GM18867 (cell line): ENCODE measurements at regions not wholly inside any gene's neighbourhood (a gene's known extent, or its start where the extent isn't known, plus 50 kb on each side); places are given as distances from the start of the nearest gene placed in this dataset.

Experiments used
- ATAC-seq: cut with Tn5 transposase; IDR thresholded peaks from one replicate; pipeline ENCODE4 v1.9.1; 2021; ENCODE audit warnings: mild to moderate bottlenecking, moderate library complexity; ENCODE audit not compliant: unreplicated experiment

- no peak for ATAC-seq
Observed at GRCh38 chr16:17828012-17828411, 357.3 kb upstream of the XYLT1 start.

DNA sequence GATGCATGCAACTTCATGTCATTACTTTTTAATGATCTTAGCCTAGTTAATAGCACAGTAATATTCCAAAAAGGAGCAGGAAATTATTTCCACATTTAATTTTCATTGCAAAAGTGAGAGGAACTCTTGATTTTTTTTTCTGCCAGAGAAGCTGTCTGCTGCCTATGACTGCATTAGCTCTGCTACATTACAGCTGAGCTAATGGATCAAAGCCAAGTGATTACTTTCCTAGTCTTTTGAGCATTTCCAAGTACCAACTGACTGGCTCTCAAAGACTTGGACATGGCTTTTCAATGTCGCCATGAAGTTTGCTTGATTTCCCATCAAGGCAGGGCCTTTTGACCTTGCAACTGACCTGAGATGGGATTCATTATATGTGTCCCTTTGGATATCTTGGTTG, 356.6 kb upstream of the XYLT1 start:
- ATAC-seq = no peak

- ATAC-seq = no peak
Observed at GRCh38 chr16:17817943-17818342, 347.2 kb upstream of the XYLT1 start.

- no peak for ATAC-seq
Observed at GRCh38 chr16:17817260-17817659, 346.5 kb upstream of the XYLT1 start.

GRCh38 chr16:17812771-17813170, 342.0 kb upstream of the XYLT1 start:
- no peak for ATAC-seq

- ATAC-seq = no peak
Observed at GRCh38 chr16:17804857-17805256, 334.1 kb upstream of the XYLT1 start.

GRCh38 chr16:17803625-17804410, 333.1 kb upstream of the XYLT1 start:
- ATAC-seq = no peak

DNA sequence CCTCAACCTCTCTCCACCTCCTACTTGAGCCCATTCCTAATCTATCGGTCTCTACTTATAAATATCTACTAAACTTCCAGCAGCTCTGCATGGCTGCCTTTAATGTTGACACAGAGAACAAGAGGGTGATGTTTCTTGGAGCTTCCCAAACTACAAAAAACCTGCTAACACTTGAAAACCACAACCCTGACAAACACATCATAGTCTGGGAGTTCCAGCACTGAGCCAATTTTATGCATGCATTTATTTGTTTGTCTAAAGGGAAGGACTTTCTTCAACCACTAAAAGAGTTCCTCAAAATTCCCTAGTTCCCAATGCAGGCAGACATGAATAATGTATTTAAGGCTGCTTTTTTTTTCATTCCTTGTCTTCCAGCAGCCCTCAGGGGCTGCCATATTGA, 331.8 kb upstream of the XYLT1 start:
- no peak for ATAC-seq

DNA sequence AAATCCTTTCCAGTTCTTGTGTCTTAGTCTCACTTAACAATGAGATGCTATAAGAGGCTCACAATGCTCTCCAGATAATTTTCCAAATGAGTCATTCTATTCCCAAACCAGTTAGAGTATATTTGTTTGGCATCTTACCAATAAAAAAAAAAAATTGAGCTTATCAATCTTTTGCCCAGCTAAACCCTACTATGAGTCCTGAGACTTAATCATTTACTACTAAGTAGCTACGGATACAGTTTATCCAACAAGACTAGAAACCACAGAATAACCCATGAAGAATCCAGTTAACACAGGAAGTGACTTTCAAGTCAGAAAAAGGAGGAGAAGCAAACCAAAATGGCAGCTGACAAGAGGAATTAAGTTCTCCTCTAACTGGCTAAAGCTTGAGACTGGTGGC, 330.3 kb upstream of the XYLT1 start:
- no peak for ATAC-seq

DNA sequence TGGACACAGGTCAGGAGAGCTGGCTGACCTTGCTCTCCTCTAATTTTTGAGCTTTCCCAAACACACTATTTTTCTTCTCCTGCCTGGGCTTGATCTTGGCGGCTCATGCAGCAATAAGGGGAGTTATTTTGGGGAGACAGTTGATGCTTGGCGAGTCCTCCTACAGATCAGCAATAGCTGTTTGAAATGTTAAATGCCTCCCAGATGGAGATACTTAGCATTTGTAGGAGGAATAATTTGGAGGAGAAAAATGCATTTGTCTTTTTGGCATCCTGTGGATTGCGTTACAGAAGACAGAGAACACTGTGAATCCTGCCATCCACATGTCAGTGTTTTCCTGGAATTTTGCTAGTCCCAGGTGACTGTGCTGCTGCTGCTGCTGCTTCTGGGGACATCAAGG, 328.0 kb upstream of the XYLT1 start:
- ATAC-seq = no peak

GRCh38 chr16:17793354-17793753, 322.6 kb upstream of the XYLT1 start:
- ATAC-seq = no peak

- no peak for ATAC-seq
Observed at GRCh38 chr16:17784073-17784472, 313.3 kb upstream of the XYLT1 start.

DNA sequence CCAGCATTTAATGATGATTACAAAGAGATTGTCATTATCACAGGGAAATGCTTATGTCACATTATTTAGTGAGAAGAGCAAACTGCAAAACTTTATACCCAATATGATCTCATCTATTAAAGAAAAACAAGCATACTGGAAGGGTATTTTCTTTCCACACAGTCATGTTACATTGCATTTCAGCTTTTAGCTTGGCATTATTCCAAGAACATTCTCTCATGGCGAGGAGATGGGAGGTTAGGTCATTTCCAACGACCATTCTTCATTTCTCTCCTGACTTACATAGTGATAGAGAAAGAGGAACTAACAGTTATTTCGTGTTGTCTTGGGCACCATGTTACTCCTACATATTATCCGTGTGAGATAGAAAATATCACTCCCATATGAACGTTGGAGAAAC, 309.4 kb upstream of the XYLT1 start:
- ATAC-seq = no peak

DNA sequence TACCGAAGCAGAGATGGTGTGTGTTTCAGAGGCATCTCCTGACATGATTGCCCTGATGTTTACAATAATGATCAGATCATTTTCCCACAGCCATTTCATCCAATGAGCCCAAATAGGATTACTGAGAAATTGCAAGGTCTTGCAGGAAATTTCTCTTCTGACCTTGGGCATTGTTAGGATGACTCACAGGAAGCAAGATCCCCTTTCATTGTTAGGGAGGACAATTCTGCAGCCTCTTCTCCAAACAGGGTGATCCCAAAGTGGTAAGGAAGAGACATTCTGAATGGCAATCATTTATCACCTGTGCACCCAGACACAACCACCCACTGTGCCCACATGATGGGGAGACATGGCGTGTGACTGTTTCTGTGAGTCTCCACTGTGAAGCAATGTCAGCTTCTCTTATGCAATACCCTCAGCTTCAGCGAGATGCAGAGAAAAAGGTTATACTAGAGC, 306.7 kb upstream of the XYLT1 start:
- ATAC-seq = no peak

- no peak for ATAC-seq
Observed at GRCh38 chr16:17776888-17777287, 306.1 kb upstream of the XYLT1 start.

GRCh38 chr16:17776465-17776864, 305.7 kb upstream of the XYLT1 start:
- no peak for ATAC-seq

DNA sequence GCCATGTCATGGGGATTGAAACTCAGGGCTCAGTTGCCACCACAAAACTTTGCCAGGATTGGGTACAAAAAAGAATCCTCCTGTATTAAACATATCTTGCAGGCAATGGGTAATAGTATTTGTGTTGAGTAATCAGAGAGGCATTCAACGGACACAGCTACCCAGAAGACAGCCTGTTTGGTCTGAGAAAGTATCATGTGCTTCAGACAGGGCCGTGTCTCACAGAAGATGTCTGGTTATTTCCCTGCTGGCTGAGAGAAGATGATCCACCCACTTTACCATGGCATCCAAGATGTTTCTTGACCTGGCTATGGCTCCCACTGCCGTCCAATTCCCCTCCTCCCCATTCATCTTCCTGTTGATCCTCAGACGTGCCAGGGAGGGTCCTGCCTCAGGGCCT, 304.3 kb upstream of the XYLT1 start:
- ATAC-seq = no peak

GRCh38 chr16:17773698-17774101, 302.9 kb upstream of the XYLT1 start:
- ATAC-seq = no peak

GRCh38 chr16:17770104-17770503, 299.3 kb upstream of the XYLT1 start:
- no peak for ATAC-seq

DNA sequence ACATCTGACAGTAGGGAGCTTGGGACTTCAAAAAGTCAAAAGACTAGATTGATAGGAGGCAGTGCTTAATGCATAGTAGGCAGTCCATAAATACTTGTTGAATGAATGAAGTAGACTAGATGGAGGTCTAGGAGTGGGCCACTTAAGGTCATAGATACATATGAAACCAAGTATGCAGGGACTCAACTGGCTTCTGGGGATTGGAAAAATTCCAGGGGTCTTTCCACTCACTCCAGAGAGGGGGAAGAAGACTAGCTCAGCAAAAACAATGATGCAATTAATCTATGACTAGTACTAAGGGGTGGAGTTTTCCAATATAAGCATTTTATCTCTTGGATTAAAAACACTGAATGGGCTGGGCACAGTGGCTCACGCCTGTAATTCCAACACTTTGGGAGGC, 298.3 kb upstream of the XYLT1 start:
- ATAC-seq = no peak

DNA sequence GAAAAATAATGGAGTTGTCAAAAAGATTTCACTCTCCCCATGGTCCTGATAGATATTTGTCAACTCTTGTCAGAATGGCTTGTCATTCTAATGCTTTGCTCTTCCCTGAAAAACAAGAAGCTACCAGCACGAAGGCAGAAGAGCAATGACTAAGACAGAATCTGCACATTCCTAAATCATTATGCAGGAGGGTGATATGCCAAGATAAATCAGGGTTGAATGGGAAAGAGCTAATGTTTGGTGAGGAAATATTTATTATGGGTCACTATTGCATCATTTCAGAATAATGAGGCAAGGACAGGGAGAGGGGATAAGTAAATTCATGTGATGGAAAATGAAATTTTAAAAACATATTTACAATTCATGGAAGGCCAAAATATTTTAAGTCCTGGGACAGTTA, 297.5 kb upstream of the XYLT1 start:
- no peak for ATAC-seq

DNA sequence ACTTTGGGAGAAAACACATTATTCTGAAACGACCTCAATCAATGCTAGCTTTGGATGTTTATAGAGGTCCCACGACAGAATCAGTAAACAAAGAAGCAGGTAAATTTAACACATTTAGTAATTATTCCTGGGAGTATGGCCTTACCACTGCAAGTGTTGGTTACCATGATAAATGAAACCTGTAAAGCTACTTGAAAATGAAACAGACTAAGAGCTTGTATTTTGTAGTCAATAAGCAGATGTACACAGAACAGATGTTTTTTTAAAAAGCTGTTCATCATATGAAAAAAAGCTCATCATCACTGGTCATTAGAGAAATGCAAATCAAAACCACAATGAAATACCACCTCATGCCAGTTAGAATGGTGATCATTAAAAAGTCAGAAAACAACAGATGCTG, 295.3 kb upstream of the XYLT1 start:
- no peak for ATAC-seq
